ENCODE measurements at regions not wholly inside any gene's neighbourhood (a gene's known extent, or its start where the extent isn't known, plus 50 kb on each side); places are given as distances from the start of the nearest gene placed in this dataset.

DNA sequence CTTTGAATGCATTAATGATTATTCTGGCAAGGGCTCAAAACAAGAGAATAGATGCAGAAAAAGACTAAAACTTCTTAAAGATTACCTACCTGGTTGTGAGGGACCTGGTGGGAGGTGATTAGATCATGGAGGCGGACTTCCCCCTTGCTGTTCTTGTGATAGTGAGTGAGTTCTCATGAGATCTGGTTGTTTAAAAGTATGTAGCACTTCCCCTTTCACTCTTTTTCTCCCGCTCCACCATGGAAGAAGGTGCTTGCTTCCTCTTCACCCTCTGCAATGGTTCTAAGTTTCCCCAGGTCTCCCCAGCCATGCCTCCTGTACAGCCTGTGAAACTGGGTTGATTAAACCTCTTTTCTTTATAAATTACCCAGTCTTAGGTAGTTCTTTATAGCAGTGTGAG, 226.6 kb downstream of the ARHGAP12 start:
- TF ChIP-seq, protein P1, sequence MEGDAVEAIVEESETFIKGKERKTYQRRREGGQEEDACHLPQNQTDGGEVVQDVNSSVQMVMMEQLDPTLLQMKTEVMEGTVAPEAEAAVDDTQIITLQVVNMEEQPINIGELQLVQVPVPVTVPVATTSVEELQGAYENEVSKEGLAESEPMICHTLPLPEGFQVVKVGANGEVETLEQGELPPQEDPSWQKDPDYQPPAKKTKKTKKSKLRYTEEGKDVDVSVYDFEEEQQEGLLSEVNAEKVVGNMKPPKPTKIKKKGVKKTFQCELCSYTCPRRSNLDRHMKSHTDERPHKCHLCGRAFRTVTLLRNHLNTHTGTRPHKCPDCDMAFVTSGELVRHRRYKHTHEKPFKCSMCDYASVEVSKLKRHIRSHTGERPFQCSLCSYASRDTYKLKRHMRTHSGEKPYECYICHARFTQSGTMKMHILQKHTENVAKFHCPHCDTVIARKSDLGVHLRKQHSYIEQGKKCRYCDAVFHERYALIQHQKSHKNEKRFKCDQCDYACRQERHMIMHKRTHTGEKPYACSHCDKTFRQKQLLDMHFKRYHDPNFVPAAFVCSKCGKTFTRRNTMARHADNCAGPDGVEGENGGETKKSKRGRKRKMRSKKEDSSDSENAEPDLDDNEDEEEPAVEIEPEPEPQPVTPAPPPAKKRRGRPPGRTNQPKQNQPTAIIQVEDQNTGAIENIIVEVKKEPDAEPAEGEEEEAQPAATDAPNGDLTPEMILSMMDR (tag by site-specific recombination; IDR thresholded peaks at IDR 0.05), result no peak
- TF ChIP-seq ZNF548 (tag by site-specific recombination; IDR thresholded peaks at IDR 0.05) (no peak), SP2 (tag by site-specific recombination; IDR thresholded peaks at IDR 0.05) (no peak), ZNF561 (tag by site-specific recombination; IDR thresholded peaks at IDR 0.05; ENCODE audit: borderline replicate concordance) (no peak)

Measured in HEK293 (cell line).